Left kidney (tissue), 1 donor: ENCODE measurements at regions not wholly inside any gene's neighbourhood (a gene's known extent, or its start where the extent isn't known, plus 50 kb on each side); places are given as distances from the start of the nearest gene placed in this dataset.

Source experiments
- DNase-seq: peaks from one replicate; pipeline ENCODE4 v3.0.0-alpha.2; 2013

- DNase-seq: no peak
Observed at GRCh38 chr22:47816121-47816862, 1053.8 kb downstream of the TBC1D22A start.

- no peak for DNase-seq
Observed at GRCh38 chr22:47814474-47814873, 1052.0 kb downstream of the TBC1D22A start.

GRCh38 chr22:47813661-47814060, 1051.2 kb downstream of the TBC1D22A start:
- no peak for DNase-seq

- DNase-seq: no peak
Observed at GRCh38 chr22:47811971-47812370, 1049.5 kb downstream of the TBC1D22A start.

GRCh38 chr22:47810505-47811500, 1048.4 kb downstream of the TBC1D22A start:
- DNase-seq: no peak

GRCh38 chr22:47808886-47809620, 1046.6 kb downstream of the TBC1D22A start:
- DNase-seq: no peak

- DNase-seq: no peak
Observed at GRCh38 chr22:47808236-47808635, 1045.8 kb downstream of the TBC1D22A start.

- DNase-seq: no peak
Observed at GRCh38 chr22:47807506-47807905, 1045.1 kb downstream of the TBC1D22A start.

GRCh38 chr22:47806894-47807293, 1044.4 kb downstream of the TBC1D22A start:
- no peak for DNase-seq

GRCh38 chr22:47805394-47805935, 1043.0 kb downstream of the TBC1D22A start:
- DNase-seq: no peak

- no peak for DNase-seq
Observed at GRCh38 chr22:47804281-47804680, 1041.8 kb downstream of the TBC1D22A start.

GRCh38 chr22:47802421-47802820, 1040.0 kb downstream of the TBC1D22A start:
- DNase-seq: no peak

- DNase-seq: no peak
Observed at GRCh38 chr22:47801541-47802245, 1039.2 kb downstream of the TBC1D22A start.

- DNase-seq: no peak
Observed at GRCh38 chr22:47798229-47798628, 1035.8 kb downstream of the TBC1D22A start.

- DNase-seq: no peak
Observed at GRCh38 chr22:47797342-47797945, 1035.0 kb downstream of the TBC1D22A start.

GRCh38 chr22:47796128-47796908, 1033.9 kb downstream of the TBC1D22A start:
- no peak for DNase-seq

- no peak for DNase-seq
Observed at GRCh38 chr22:47795477-47796127, 1033.2 kb downstream of the TBC1D22A start.

- DNase-seq: no peak
Observed at GRCh38 chr22:47794851-47795250, 1032.4 kb downstream of the TBC1D22A start.

- no peak for DNase-seq
Observed at GRCh38 chr22:47793304-47794101, 1031.1 kb downstream of the TBC1D22A start.
